Sigmoid colon (tissue), 6 donors: ENCODE measurements at regions not wholly inside any gene's neighbourhood (a gene's known extent, or its start where the extent isn't known, plus 50 kb on each side); places are given as distances from the start of the nearest gene placed in this dataset.

Source experiments
- DNase-seq: peaks from one replicate; pipeline ENCODE4 v3.0.0-alpha.2; 2019
- H3K27ac ChIP-seq, 4 donors: fragments of 200-600 bp; sonication (generic); one replicate each; pipeline ENCODE4 v1.5.1; 2016 to 2019; ENCODE audit warnings: mild to moderate bottlenecking in 1 of 4
- H3K27me3 ChIP-seq, 3 donors: fragments of 200-600 bp; sonication (generic); one replicate each; pipeline ENCODE4 v1.5.1; 2019; ENCODE audit warnings: mild to moderate bottlenecking in 1 of 3
- H3K36me3 ChIP-seq, 4 donors: fragments of 200-600 bp; sonication (generic); one replicate each; pipeline ENCODE4 v1.5.1; 2016 to 2019
- H3K4me1 ChIP-seq, 4 donors: fragments of 200-600 bp; sonication (generic); one replicate each; pipeline ENCODE4 v1.5.1; 2017 to 2019
- H3K4me3 ChIP-seq, 4 donors: fragments of 200-600 bp; sonication (generic); one replicate each; pipeline ENCODE4 v1.5.1; 2017 to 2019; ENCODE audit warnings: mild to moderate bottlenecking in 2 of 4, moderate library complexity in 1 of 4
- H3K9me3 ChIP-seq, 4 donors: fragments of 200-600 bp in 3 of 4; sonication (generic) in 3 of 4; one replicate each; pipeline versions ENCODE4 v1.5.1 to v1.6.1; 2013 to 2019
- EP300 ChIP-seq, 4 donors: sonication (generic); formaldehyde crosslinking; IDR thresholded peaks; one replicate each; pipeline ENCODE4 v1.6.1; 2017; ENCODE audit warnings: antibody characterized with exemption in 4 of 4
- POLR2A ChIP-seq, 2 donors: fragments of 450-650 bp; IDR thresholded peaks; one replicate each; pipeline ENCODE4 v1.6.1; 2016; ENCODE audit warnings: antibody characterized with exemption in 2 of 2, mild to moderate bottlenecking in 2 of 2, moderate library complexity in 2 of 2
- POLR2AphosphoS5 ChIP-seq, 4 donors: sonication (generic); formaldehyde crosslinking; IDR thresholded peaks; one replicate each; pipeline ENCODE4 v1.6.1; 2017; ENCODE audit warnings: antibody characterized with exemption in 4 of 4
- WGBS, 2 donors: extraction: QIAGEN DNeasy Blood & Tissue Kit; methylation state at CpG; one replicate each; pipeline ENCODE4 v1.1.7; 2013; 5-methylcytosine and 5-hydroxymethylcytosine counted together
- intact Hi-C: fragments of 100-400 bp; cut with DNase I; formaldehyde crosslinking; loops from one replicate; pipeline ENCODE4 v1.15.1; 2023
- TF ChIP-seq, protein P1 (sequence below), 4 experiments: fragments of 450-650 bp in 3 of 4; fragments of 200-600 bp in 1 of 4; IDR thresholded peaks; one replicate each; pipeline ENCODE4 v1.5.1; 2016 to 2019; ENCODE audit warnings: antibody characterized with exemption in 4 of 4, mild to moderate bottlenecking in 3 of 4, moderate library complexity in 2 of 4
- donor health status: healthy with polysubstance abuse.
- donor health status: healthy.

GRCh38 chr1:67958472-67958871 is 92.0 kb downstream of the DIRAS3 start:
- no peaks in the 10 kb centered on the region for H3K36me3 ChIP-seq
- intact Hi-C loops = no loop called here
- H3K4me3 ChIP-seq = no peak overlapping the region
- H3K27ac ChIP-seq = no peak overlapping the region
- H3K9me3 ChIP-seq = peaks cover 0 to 9% (median 3%) of the 10 kb centered on the region in 4 donors
- DNase-seq = no peak
- peaks cover 0 to 24% (median 7%) of the 10 kb centered on the region in 4 donors for H3K4me1 ChIP-seq
- H3K27me3 ChIP-seq = no peaks in the 10 kb centered on the region
- 93 to 97% methylated on average over 1 of the region's 1 CpG for WGBS, 2 donors
- TF ChIP-seq POLR2A (IDR thresholded peaks at IDR 0.05) (no peak), POLR2AphosphoS5 (IDR thresholded peaks at IDR 0.05) (no peak), EP300 (IDR thresholded peaks at IDR 0.05) (no peak)
- TF ChIP-seq, protein P1, sequence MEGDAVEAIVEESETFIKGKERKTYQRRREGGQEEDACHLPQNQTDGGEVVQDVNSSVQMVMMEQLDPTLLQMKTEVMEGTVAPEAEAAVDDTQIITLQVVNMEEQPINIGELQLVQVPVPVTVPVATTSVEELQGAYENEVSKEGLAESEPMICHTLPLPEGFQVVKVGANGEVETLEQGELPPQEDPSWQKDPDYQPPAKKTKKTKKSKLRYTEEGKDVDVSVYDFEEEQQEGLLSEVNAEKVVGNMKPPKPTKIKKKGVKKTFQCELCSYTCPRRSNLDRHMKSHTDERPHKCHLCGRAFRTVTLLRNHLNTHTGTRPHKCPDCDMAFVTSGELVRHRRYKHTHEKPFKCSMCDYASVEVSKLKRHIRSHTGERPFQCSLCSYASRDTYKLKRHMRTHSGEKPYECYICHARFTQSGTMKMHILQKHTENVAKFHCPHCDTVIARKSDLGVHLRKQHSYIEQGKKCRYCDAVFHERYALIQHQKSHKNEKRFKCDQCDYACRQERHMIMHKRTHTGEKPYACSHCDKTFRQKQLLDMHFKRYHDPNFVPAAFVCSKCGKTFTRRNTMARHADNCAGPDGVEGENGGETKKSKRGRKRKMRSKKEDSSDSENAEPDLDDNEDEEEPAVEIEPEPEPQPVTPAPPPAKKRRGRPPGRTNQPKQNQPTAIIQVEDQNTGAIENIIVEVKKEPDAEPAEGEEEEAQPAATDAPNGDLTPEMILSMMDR (IDR thresholded peaks at IDR 0.05) = no peak

DNA sequence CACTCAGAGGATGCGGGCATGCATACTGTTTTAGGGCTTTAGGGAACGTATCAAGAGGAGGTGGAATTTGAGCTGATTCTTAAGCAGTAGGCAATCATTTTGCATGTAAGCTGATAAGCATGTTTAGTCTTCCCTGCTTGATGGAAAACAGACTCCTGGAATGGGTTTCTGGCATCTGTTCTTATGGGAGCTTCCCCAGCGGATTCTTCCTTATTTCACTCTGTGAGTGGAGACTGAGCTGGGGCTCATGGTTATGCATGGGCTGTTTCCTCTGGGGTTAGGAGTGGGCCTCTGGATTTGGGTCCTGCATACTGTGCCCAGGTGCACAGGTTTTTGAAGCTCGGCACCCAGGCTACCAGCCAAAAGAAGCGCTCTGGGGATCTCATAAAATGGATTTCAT is 93.4 kb downstream of the DIRAS3 start:
- WGBS, 2 donors = 77 to 87% methylated on average over 5 of the region's 5 CpGs
- intact Hi-C loops = no loop called here
- no peak overlapping the region for H3K27ac ChIP-seq
- H3K27me3 ChIP-seq = no peaks in the 10 kb centered on the region
- no peaks in the 10 kb centered on the region for H3K36me3 ChIP-seq
- DNase-seq = no peak
- no peaks in the 10 kb centered on the region for H3K9me3 ChIP-seq
- TF ChIP-seq EP300 (IDR thresholded peaks at IDR 0.05) (no peak), POLR2AphosphoS5 (IDR thresholded peaks at IDR 0.05) (peak in 2 of 4 donors; percentile 75 to 77)
- H3K4me1 ChIP-seq = peaks cover 0 to 24% (median 7%) of the 10 kb centered on the region in 4 donors
- H3K4me3 ChIP-seq = no peak overlapping the region

DNA sequence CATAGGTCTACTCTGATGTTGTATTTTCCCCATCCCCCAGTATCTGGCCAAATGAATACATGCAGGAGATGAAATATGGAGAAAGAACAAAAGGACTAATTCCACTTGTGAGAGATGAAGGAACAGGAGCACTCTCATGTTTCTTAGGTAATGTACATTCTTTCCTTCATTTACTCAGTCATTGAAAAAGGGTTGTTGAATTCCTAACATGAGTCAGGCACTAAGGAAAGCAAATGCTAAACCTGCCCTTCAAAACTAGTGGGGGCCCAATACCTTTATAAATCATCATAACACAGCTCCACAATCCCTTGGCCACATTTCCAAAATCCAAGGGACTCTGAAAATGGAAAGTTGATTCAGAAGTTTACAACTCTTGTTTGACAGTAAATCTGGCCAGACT is 94.3 kb downstream of the DIRAS3 start:
- peaks cover 0 to 24% (median 7%) of the 10 kb centered on the region in 4 donors for H3K4me1 ChIP-seq
- H3K9me3 ChIP-seq = no peaks in the 10 kb centered on the region
- no peaks in the 10 kb centered on the region for H3K27me3 ChIP-seq
- TF ChIP-seq POLR2AphosphoS5 (IDR thresholded peaks at IDR 0.05) (no peak), EP300 (IDR thresholded peaks at IDR 0.05) (no peak), POLR2A (IDR thresholded peaks at IDR 0.05) (no peak)
- TF ChIP-seq, protein P1 (IDR thresholded peaks at IDR 0.05) = no peak
- DNase-seq = no peak
- intact Hi-C loops = no loop called here
- no peak overlapping the region for H3K27ac ChIP-seq
- no peaks in the 10 kb centered on the region for H3K36me3 ChIP-seq
- no peak overlapping the region for H3K4me3 ChIP-seq

- 90 to 94% methylated on average over 2 of the region's 2 CpGs for WGBS, 2 donors
- no peaks in the 10 kb centered on the region for H3K9me3 ChIP-seq
- no peak overlapping the region for H3K4me3 ChIP-seq
- intact Hi-C loops = no loop called here
- H3K36me3 ChIP-seq = no peaks in the 10 kb centered on the region
- H3K27ac ChIP-seq = no peak overlapping the region
- H3K4me1 ChIP-seq = peaks cover 0 to 24% (median 7%) of the 10 kb centered on the region in 4 donors
- DNase-seq = no peak
- TF ChIP-seq, protein P1 (IDR thresholded peaks at IDR 0.05) = no peak
- TF ChIP-seq POLR2A (IDR thresholded peaks at IDR 0.05) = no peak
- no peak for TF ChIP-seq EP300 (IDR thresholded peaks at IDR 0.05)
- TF ChIP-seq POLR2AphosphoS5 (IDR thresholded peaks at IDR 0.05) = no peak
- no peaks in the 10 kb centered on the region for H3K27me3 ChIP-seq
Observed at GRCh38 chr1:67955591-67955990, 94.8 kb downstream of the DIRAS3 start.

- intact Hi-C loops = no loop called here
- no peak for DNase-seq
- Histone ChIP-seq H3K4me1 (peaks cover 0 to 28% (median 7%) of the 10 kb centered on the region in 4 donors), H3K27ac (no peak overlapping the region), H3K4me3 (no peak overlapping the region), H3K36me3 (no peaks in the 10 kb centered on the region), H3K27me3 (no peaks in the 10 kb centered on the region), H3K9me3 (no peaks in the 10 kb centered on the region)
- 89 to 92% methylated on average over 2 of the region's 2 CpGs for WGBS, 2 donors
- TF ChIP-seq POLR2AphosphoS5 (IDR thresholded peaks at IDR 0.05) (no peak), EP300 (IDR thresholded peaks at IDR 0.05) (no peak), POLR2A (IDR thresholded peaks at IDR 0.05) (no peak)
- TF ChIP-seq, protein P1 (IDR thresholded peaks at IDR 0.05) = no peak
Observed at GRCh38 chr1:67953301-67953700, 97.1 kb downstream of the DIRAS3 start.
